Esophagus squamous epithelium (tissue), 5 donors: ENCODE measurements at regions not wholly inside any gene's neighbourhood (a gene's known extent, or its start where the extent isn't known, plus 50 kb on each side); places are given as distances from the start of the nearest gene placed in this dataset.

ENCODE experiments used
- DNase-seq: peaks from one replicate; lab custom pipeline; 2025; lab: John Stamatoyannopoulos, UW
- H3K27ac ChIP-seq, 4 donors: fragments of 200-600 bp; sonication (generic); one replicate each; pipeline ENCODE4 v1.5.1; 2016 to 2019; ENCODE audit warnings: mild to moderate bottlenecking in 1 of 4
- H3K27me3 ChIP-seq, 4 donors: fragments of 200-600 bp; sonication (generic); 1 replicate in 3 of 4; 2 replicates in 1 of 4; pipeline versions ENCODE4 v1.5.1 to v1.6.0; 2017 to 2021; ENCODE audit warnings: antibody characterized with exemption in 1 of 4
- H3K36me3 ChIP-seq, 3 donors: fragments of 200-600 bp; sonication (generic); one replicate each; pipeline ENCODE4 v1.5.1; 2016 to 2019
- H3K4me1 ChIP-seq, 3 donors: fragments of 200-600 bp; sonication (generic); one replicate each; pipeline ENCODE4 v1.5.1; 2017 to 2019
- H3K4me3 ChIP-seq, 4 donors: fragments of 200-600 bp; sonication (generic); 1 replicate in 3 of 4; 2 replicates in 1 of 4; pipeline ENCODE4 v1.5.1; 2016 to 2019; ENCODE audit warnings: mild to moderate bottlenecking in 2 of 4, moderate library complexity in 1 of 4
- H3K9me3 ChIP-seq, 3 donors: fragments of 200-600 bp; sonication (generic); one replicate each; pipeline ENCODE4 v1.5.1; 2016 to 2019
- CTCF ChIP-seq, 6 experiments: fragments of 450-650 bp in 4 of 6; fragments of 200-600 bp in 2 of 6; sonication (generic) in 2 of 6; IDR thresholded peaks; one replicate each; pipeline ENCODE4 v1.5.1; 2016 to 2019; ENCODE audit warnings: antibody characterized with exemption in 6 of 6, mild to moderate bottlenecking in 4 of 6, moderate library complexity in 4 of 6
- POLR2A ChIP-seq, 4 donors: fragments of 450-650 bp; IDR thresholded peaks; one replicate each; pipeline ENCODE4 v1.6.1; 2017; ENCODE audit warnings: antibody characterized with exemption in 4 of 4, mild to moderate bottlenecking in 4 of 4, moderate library complexity in 3 of 4
- WGBS, 2 donors: methylation state at CpG; one replicate each; pipeline ENCODE4 v1.1.5; 2018; 5-methylcytosine and 5-hydroxymethylcytosine counted together
- intact Hi-C: fragments of 100-400 bp; cut with DNase I; formaldehyde crosslinking; loops from one replicate; pipeline ENCODE4 v1.15.0; 2022
- donor health status: DM: yes; HTN: yes; CAD: no.

- WGBS, 2 donors = 81 to 91% methylated on average over 2 of the region's 2 CpGs
- TF ChIP-seq POLR2A (IDR thresholded peaks at IDR 0.05) = no peak
- TF ChIP-seq CTCF (IDR thresholded peaks at IDR 0.05) = no peak
- no peaks in the 10 kb centered on the region for H3K36me3 ChIP-seq
- H3K27me3 ChIP-seq = no peaks in the 10 kb centered on the region
- intact Hi-C loops = no loop called here
- DNase-seq = no peak
- no peaks in the 10 kb centered on the region for H3K4me1 ChIP-seq
- H3K27ac ChIP-seq = no peak overlapping the region
- no peak overlapping the region for H3K4me3 ChIP-seq
- H3K9me3 ChIP-seq = no peaks in the 10 kb centered on the region
These were observed 1302.1 kb upstream of the CELF4 start for GRCh38 chr18:38867680-38868079.

GRCh38 chr18:38851526-38851925, 1285.9 kb upstream of the CELF4 start:
- Histone ChIP-seq H3K9me3 (peaks cover 0 to 4% (median 0%) of the 10 kb centered on the region in 3 donors), H3K4me3 (no peak overlapping the region), H3K4me1 (no peaks in the 10 kb centered on the region), H3K27ac (no peak overlapping the region), H3K27me3 (no peaks in the 10 kb centered on the region), H3K36me3 (no peaks in the 10 kb centered on the region)
- DNase-seq = no peak
- intact Hi-C loops = no loop called here
- TF ChIP-seq POLR2A (IDR thresholded peaks at IDR 0.05) (no peak), CTCF (IDR thresholded peaks at IDR 0.05) (no peak)

- no peak for TF ChIP-seq POLR2A (IDR thresholded peaks at IDR 0.05)
- TF ChIP-seq CTCF (IDR thresholded peaks at IDR 0.05) = no peak
- Histone ChIP-seq H3K9me3 (no peaks in the 10 kb centered on the region), H3K36me3 (no peaks in the 10 kb centered on the region), H3K27me3 (no peaks in the 10 kb centered on the region), H3K27ac (no peak overlapping the region), H3K4me3 (no peak overlapping the region), H3K4me1 (no peaks in the 10 kb centered on the region)
- DNase-seq = no peak
- 41 to 53% methylated on average over 2 of the region's 2 CpGs for WGBS, 2 donors
- intact Hi-C loops = no loop called here
These were observed 1281.7 kb upstream of the CELF4 start for GRCh38 chr18:38847326-38847725.

GRCh38 chr18:38843291-38843690, 1277.7 kb upstream of the CELF4 start:
- intact Hi-C loops = no loop called here
- Histone ChIP-seq H3K27me3 (no peaks in the 10 kb centered on the region), H3K4me1 (no peaks in the 10 kb centered on the region), H3K4me3 (no peak overlapping the region), H3K27ac (no peak overlapping the region), H3K36me3 (no peaks in the 10 kb centered on the region), H3K9me3 (no peaks in the 10 kb centered on the region)
- DNase-seq = no peak
- 67 to 72% methylated on average over 2 of the region's 2 CpGs for WGBS, 2 donors
- TF ChIP-seq CTCF (IDR thresholded peaks at IDR 0.05) (no peak), POLR2A (IDR thresholded peaks at IDR 0.05) (no peak)

- TF ChIP-seq POLR2A (IDR thresholded peaks at IDR 0.05) = no peak
- TF ChIP-seq CTCF (IDR thresholded peaks at IDR 0.05) = no peak
- Histone ChIP-seq H3K27me3 (no peaks in the 10 kb centered on the region), H3K4me1 (no peaks in the 10 kb centered on the region), H3K36me3 (no peaks in the 10 kb centered on the region), H3K9me3 (no peaks in the 10 kb centered on the region), H3K4me3 (no peak overlapping the region), H3K27ac (no peak overlapping the region)
- intact Hi-C loops = no loop called here
- no peak for DNase-seq
- 88 to 95% methylated on average over 2 of the region's 2 CpGs for WGBS, 2 donors
These were observed 1260.6 kb upstream of the CELF4 start for GRCh38 chr18:38826247-38826646.
